Spinal cord (tissue), 9 donors: ENCODE measurements at regions not wholly inside any gene's neighbourhood (a gene's known extent, or its start where the extent isn't known, plus 50 kb on each side); places are given as distances from the start of the nearest gene placed in this dataset.

ENCODE experiments used
- DNase-seq, 6 donors: peaks; one replicate each; pipeline versions ENCODE4 v3.0.0 to v3.0.0-alpha.2; 2013 to 2015; ENCODE audit warnings: low spot score in 6 of 6, low read depth in 4 of 6
- H3K27ac ChIP-seq: one replicate; pipeline ENCODE4 v1.5.1; 2013; ENCODE audit warnings: low read depth, low read length, control low read depth
- H3K27me3 ChIP-seq: one replicate; pipeline ENCODE4 v1.6.1; 2013; ENCODE audit warnings: low read length; ENCODE audit not compliant: control insufficient read depth, insufficient read depth
- H3K36me3 ChIP-seq: one replicate; pipeline ENCODE4 v1.6.1; 2013; ENCODE audit warnings: low read length; ENCODE audit not compliant: control insufficient read depth, insufficient read depth
- H3K4me1 ChIP-seq: one replicate; pipeline ENCODE4 v1.6.1; 2013; ENCODE audit warnings: low read length; ENCODE audit not compliant: control insufficient read depth, insufficient read depth
- H3K4me3 ChIP-seq: one replicate; pipeline ENCODE4 v1.5.1; 2013; ENCODE audit warnings: low read depth, low read length, control low read depth
- H3K9me3 ChIP-seq: one replicate; pipeline ENCODE4 v1.6.1; 2013; ENCODE audit warnings: low read length; ENCODE audit not compliant: control insufficient read depth, insufficient read depth
- WGBS: methylation state at CpG from one replicate; pipeline ENCODE4 v1.1.5; 2013; ENCODE audit warnings: missing lambda C conversion rate; ENCODE audit not compliant: insufficient coverage; 5-methylcytosine and 5-hydroxymethylcytosine counted together
- donor health status: healthy.

DNA sequence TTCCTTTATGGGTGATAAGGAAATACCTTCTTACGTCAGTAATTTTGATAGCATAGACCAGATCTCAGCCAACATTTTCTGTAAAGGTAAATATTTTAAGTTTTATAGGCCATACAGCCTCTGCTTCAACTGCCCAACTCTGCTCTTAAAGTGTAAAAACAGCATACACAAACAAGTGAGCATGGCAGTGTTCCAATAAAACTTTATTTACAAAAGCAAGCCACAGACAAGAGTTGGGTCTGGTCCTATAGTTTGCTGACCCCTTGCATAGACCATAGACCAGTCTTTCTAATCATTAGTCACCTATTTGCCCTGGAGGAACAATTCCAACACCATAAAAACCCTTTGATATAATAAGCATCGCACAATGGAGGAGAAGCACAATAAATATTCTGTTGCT is 398.8 kb downstream of the SFMBT2 start:
- H3K4me1 ChIP-seq = no peaks in the 10 kb centered on the region
- H3K9me3 ChIP-seq = no peaks in the 10 kb centered on the region
- no peak overlapping the region for H3K4me3 ChIP-seq
- no CpG with 5 or more reads among the region's 2 CpGs for WGBS
- H3K27me3 ChIP-seq = no peaks in the 10 kb centered on the region
- DNase-seq = no peak
- no peaks in the 10 kb centered on the region for H3K36me3 ChIP-seq
- no peak overlapping the region for H3K27ac ChIP-seq

DNA sequence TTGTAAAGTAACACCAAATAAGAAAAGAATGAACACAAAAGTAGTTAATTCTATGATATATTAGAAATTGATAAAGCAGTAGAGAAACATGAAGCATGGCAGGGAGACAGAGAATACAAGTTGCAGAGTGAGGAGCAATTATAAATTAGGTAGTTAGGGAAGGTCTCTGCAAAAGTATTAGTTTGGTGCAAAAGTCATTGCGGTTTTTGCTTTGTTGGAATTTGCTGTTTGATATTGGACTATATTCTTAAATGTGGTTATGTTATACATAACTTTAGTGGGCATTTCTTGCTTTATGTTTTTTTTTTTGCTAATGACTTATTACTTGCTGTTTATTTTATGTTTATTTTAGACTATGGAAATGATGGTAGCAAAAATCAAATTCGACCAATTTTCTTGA is 402.2 kb downstream of the SFMBT2 start:
- no peak for DNase-seq
- Histone ChIP-seq H3K27ac (no peak overlapping the region), H3K4me1 (no peaks in the 10 kb centered on the region), H3K36me3 (no peaks in the 10 kb centered on the region), H3K9me3 (no peaks in the 10 kb centered on the region), H3K4me3 (no peak overlapping the region), H3K27me3 (no peaks in the 10 kb centered on the region)
- no CpG with 5 or more reads among the region's 2 CpGs for WGBS

DNA sequence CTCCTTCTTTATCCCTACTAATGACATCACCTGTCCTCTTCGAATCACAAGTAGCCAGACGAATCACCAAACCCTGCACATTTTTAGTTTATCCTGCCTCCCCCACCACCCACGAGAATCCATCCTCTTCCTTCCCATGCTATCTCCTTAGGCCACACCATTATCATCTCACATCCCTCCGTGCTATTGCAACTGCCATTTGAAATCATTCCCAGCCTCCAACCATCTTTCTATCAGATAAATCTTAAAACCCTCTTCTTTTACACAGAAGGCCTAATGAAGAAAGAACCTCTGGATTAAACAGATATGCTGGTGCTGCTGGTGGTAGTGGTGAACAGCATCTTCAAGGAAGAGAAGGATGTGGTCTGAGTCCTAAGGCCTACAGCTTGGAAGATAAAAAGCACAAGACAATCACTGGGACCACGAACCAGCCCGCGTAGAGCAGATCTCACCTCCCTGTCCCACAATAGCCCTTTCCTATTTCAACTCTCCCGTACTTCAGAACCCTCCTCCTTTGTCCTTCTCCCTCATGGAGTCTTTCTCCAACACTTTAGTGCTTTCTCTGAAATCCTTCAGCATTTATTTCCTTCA is 403.1 kb downstream of the SFMBT2 start:
- no peaks in the 10 kb centered on the region for H3K4me1 ChIP-seq
- 94% methylated on average over 3 of the region's 8 CpGs for WGBS
- H3K36me3 ChIP-seq = no peaks in the 10 kb centered on the region
- H3K27ac ChIP-seq = no peak overlapping the region
- H3K4me3 ChIP-seq = no peak overlapping the region
- H3K9me3 ChIP-seq = no peaks in the 10 kb centered on the region
- no peaks in the 10 kb centered on the region for H3K27me3 ChIP-seq
- no peak for DNase-seq

DNA sequence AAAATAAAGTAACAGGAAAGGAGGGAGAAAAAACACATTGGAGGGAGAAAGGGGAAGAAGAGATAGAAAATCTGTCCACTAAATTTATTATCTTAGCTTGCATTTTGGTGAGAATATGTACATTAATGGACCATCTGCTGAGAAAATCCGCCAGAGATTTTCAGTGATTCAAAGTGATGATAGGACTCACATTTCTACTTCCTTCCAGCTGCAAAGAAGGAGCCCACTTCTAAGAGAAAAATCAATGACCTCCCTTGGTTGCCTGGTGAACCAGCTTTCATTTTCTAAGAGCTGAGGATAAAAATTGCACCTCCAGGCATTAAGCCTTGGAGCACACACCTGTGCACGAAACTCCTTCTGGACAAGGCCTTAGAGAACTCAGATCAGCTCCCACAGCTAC is 404.3 kb downstream of the SFMBT2 start:
- H3K36me3 ChIP-seq = no peaks in the 10 kb centered on the region
- no peak overlapping the region for H3K27ac ChIP-seq
- 79% methylated on average over 1 of the region's 2 CpGs for WGBS
- no peak for DNase-seq
- no peaks in the 10 kb centered on the region for H3K27me3 ChIP-seq
- H3K4me1 ChIP-seq = no peaks in the 10 kb centered on the region
- no peak overlapping the region for H3K4me3 ChIP-seq
- no peaks in the 10 kb centered on the region for H3K9me3 ChIP-seq

DNA sequence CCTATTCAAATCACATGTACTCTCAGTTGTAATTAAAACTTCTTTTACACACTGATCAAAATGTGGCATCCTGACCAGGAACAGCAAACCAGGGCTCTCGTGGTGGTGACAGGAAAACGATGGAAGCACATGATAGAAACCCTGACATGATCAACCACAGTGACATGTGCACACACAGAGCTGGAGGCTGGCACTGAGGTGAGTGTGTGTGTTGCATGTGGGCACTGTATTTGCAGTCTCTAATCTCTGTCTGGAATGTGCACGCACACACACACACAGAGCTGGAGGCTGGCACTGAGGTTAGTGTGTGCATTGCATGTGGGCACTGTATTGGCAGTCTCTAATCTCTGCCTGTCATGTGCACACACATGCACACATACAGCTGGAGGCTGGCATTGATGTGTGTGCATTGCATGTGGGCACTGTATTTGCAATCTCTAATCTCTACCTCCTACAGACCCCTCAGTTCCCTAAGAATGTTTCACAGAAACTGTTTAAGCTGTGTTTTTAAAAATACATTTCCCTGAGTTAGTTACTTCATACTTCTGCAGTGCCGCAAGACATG is 406.9 kb downstream of the SFMBT2 start:
- Histone ChIP-seq H3K4me3 (no peak overlapping the region), H3K27ac (no peak overlapping the region), H3K27me3 (peaks cover 2% of the 10 kb centered on the region), H3K4me1 (peaks cover 3% of the 10 kb centered on the region), H3K36me3 (no peaks in the 10 kb centered on the region), H3K9me3 (no peaks in the 10 kb centered on the region)
- DNase-seq = no peak
- WGBS = no CpG with 5 or more reads among the region's 4 CpGs

DNA sequence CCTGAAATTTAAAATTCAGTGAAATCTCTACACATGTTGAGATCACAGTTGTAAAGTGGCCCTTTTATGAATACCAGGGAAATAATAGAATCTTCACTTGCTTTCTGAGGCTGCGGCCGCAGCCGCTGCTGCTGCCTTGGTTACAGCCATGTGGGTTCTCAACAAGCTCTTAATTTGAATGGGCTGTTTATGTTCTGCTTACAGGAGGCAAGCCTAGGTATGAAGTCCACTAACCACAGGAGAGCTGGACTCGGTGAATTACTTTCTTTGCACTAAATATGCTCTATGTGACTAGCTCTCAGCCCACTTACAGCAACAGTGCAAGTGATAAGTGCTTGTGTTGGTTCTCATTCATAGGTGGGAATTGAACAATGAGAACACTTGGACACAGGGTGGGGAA is 410.8 kb downstream of the SFMBT2 start:
- no peak overlapping the region for H3K4me3 ChIP-seq
- DNase-seq = peak in 3 of 6 donors; percentile 19 to 74 (median 22)
- no peaks in the 10 kb centered on the region for H3K9me3 ChIP-seq
- H3K27me3 ChIP-seq = peaks cover 2% of the 10 kb centered on the region
- no peak overlapping the region for H3K27ac ChIP-seq
- H3K4me1 ChIP-seq = peaks cover 3% of the 10 kb centered on the region
- no peaks in the 10 kb centered on the region for H3K36me3 ChIP-seq
- no CpG with 5 or more reads among the region's 4 CpGs for WGBS

DNA sequence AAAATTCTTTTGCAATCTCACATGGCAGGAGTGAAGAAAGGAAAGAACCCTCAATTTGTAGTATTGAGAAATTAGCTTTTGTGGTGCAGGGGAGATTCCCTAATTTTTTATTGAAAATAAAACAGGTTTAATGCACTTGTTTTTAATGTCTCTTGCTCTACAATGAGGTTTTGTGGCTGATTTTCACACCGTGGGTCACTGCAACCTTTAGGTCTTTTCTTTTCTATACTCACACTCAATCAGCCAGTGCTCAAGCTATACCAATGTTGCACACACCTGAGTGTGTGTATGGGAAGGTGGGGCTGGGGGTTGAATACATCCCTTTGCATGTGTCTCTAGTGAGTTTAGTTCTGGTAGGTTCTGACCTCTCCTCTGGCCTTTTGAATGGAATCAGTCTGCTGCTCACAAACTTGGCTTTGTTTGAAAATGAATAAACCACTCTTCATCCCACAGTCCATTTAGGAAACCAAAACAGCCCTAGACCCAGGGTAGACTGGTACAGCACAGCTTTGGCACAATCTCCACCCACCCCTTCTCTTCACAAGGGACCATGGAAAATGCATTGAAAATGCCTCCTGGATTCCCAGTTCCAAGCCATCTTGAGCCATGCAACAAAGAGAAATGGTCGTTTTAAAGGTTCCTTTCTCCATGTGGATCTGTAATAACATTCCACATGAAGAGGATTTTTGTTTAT is 411.5 kb downstream of the SFMBT2 start:
- Histone ChIP-seq H3K27me3 (peaks cover 2% of the 10 kb centered on the region), H3K27ac (no peak overlapping the region), H3K9me3 (no peaks in the 10 kb centered on the region), H3K36me3 (no peaks in the 10 kb centered on the region), H3K4me3 (no peak overlapping the region), H3K4me1 (peaks cover 3% of the 10 kb centered on the region)
- no peak for DNase-seq
- no CpG with 5 or more reads among the region's 2 CpGs for WGBS

DNA sequence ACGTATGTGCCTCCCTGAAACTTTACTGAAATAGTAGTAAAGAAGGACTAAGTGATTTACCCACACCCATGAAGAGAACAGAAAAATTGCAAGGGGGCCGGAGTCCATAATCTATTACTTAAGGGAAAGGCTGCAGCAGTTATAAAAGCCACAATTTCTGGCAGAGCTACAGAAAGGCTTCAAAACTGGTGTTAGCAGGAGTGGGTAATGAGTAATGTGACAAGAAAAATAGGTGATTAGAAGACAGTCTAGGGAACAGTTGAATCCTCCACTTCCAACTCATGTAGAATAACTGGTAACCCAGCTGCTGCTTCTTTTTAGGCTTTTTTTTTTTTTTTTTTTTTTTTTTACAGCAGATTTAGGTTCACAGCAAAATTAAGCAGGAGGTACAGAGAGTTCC is 413.3 kb downstream of the SFMBT2 start:
- Histone ChIP-seq H3K9me3 (no peaks in the 10 kb centered on the region), H3K27ac (no peak overlapping the region), H3K4me1 (peaks cover 3% of the 10 kb centered on the region), H3K36me3 (no peaks in the 10 kb centered on the region), H3K4me3 (no peak overlapping the region), H3K27me3 (peaks cover 2% of the 10 kb centered on the region)
- no CpG with 5 or more reads among the region's 2 CpGs for WGBS
- DNase-seq = peak in 1 of 6 donors; percentile 54

DNA sequence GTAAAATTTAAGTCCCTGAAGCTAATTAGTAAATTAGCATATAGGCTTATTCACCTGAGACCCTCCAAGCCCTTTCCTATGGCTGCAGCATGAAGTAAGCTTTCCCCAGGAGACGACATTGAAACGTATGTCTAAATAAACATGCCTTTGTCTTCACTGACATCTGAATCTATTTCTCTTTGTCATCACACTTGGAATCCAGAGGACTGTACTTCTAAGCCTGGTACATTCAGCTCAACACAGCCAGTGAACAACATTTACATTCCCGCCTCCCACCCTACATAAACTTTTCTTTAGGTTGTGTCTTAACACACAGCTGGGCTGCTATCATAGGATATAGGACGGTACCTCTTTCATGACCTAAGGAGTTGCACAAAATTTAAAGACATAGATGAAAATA is 414.4 kb downstream of the SFMBT2 start:
- no peak for DNase-seq
- 8% methylated on average over 2 of the region's 4 CpGs for WGBS
- no peaks in the 10 kb centered on the region for H3K9me3 ChIP-seq
- H3K36me3 ChIP-seq = no peaks in the 10 kb centered on the region
- H3K27me3 ChIP-seq = peaks cover 2% of the 10 kb centered on the region
- H3K4me1 ChIP-seq = peaks cover 3% of the 10 kb centered on the region
- no peak overlapping the region for H3K4me3 ChIP-seq
- H3K27ac ChIP-seq = no peak overlapping the region

DNA sequence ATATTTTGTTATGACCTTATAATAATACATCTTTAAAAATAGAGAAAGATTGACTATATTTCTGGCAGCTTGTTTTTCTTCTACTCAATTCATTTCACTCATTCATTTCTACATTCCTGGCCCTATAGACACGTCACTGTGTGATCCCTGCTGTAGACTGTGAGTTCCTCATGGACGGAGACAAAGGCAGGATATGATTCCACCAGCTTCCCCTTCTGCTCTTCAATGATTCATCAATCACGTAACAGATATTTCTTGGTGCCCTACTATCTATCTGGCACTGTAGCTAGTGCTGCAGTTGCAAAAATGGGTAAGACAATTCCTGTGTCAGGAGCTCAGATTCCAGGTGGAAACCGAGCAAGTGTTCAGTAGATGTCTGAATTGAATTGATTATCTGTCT is 415.0 kb downstream of the SFMBT2 start:
- H3K4me1 ChIP-seq = peaks cover 3% of the 10 kb centered on the region
- H3K9me3 ChIP-seq = no peaks in the 10 kb centered on the region
- peaks cover 2% of the 10 kb centered on the region for H3K27me3 ChIP-seq
- H3K4me3 ChIP-seq = no peak overlapping the region
- H3K27ac ChIP-seq = no peak overlapping the region
- WGBS = 68% methylated on average over 2 of the region's 4 CpGs
- DNase-seq = no peak
- H3K36me3 ChIP-seq = no peaks in the 10 kb centered on the region
